ENCODE measurements at regions not wholly inside any gene's neighbourhood (a gene's known extent, or its start where the extent isn't known, plus 50 kb on each side); places are given as distances from the start of the nearest gene placed in this dataset.

DNA sequence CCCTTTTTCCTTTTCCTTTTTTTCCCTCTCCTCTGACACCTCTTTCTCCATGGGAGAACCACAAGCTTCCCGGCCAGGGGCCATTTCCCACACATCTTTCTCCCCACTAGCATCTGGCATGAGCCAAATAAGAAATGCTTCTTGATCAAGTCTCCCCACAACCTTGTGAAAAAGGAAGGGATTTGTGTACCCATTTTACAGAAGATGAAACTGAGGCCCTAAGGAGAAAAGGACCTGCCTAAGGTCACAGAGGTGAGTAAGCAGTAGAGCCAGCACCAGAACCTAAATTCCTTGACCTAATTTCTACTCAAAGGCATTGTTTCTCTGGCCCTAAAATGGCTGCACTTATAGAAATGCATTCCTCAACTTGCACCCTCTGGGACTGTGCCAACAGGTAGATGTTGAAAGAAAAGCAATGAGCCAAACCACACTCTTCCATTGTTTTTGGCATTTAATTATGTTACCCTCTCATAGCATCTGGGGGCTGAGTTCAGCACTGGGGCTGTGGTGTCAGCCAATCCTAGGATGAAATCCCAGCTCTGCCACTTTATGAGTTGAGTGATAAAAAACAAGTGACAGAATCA lies 81.7 kb upstream of the TLE3 start:
- Histone ChIP-seq H3K9me2 (ENCODE audit: insufficient read depth, low read length) (no peaks in the 10 kb centered on the region), H3K27me3 (ENCODE audit: insufficient read depth, low read depth, low read length) (no peaks in the 10 kb centered on the region), H3K9ac (ENCODE audit: low read length) (no peak overlapping the region), H3K4me2 (ENCODE audit: low read length) (no peak overlapping the region), H3K27ac (ENCODE audit: low read length) (no peak overlapping the region), H3F3A (ENCODE audit: insufficient read depth, low read length, poor library complexity, severe bottlenecking) (no peaks in the 10 kb centered on the region), H2AFZ (ENCODE audit: low read depth, low read length) (no peak overlapping the region), H3K36me3 (ENCODE audit: insufficient read depth, low read length) (no peaks in the 10 kb centered on the region), H3K9me3 (ENCODE audit: low read length) (no peaks in the 10 kb centered on the region), H3K79me2 (replicated peaks; ENCODE audit: insufficient read depth, low read length) (no peaks in the 10 kb centered on the region), H4K20me1 (ENCODE audit: insufficient read depth) (no peaks in the 10 kb centered on the region), H3K4me3 (ENCODE audit: low read length) (no peak overlapping the region)
- TF ChIP-seq MXI1 (conservative IDR thresholded peaks at IDR 0.05; ENCODE audit: poor library complexity, severe bottlenecking) (no peak), SMC3 (conservative IDR thresholded peaks at IDR 0.05; ENCODE audit: poor library complexity) (no peak), EZH2 (IDR thresholded peaks at IDR 0.05; ENCODE audit: borderline replicate concordance, insufficient read depth, low read length, poor library complexity, severe bottlenecking) (no peak), TAF1 (IDR thresholded peaks at IDR 0.05; ENCODE audit: low read depth) (no peak)
- TF ChIP-seq, protein P1, sequence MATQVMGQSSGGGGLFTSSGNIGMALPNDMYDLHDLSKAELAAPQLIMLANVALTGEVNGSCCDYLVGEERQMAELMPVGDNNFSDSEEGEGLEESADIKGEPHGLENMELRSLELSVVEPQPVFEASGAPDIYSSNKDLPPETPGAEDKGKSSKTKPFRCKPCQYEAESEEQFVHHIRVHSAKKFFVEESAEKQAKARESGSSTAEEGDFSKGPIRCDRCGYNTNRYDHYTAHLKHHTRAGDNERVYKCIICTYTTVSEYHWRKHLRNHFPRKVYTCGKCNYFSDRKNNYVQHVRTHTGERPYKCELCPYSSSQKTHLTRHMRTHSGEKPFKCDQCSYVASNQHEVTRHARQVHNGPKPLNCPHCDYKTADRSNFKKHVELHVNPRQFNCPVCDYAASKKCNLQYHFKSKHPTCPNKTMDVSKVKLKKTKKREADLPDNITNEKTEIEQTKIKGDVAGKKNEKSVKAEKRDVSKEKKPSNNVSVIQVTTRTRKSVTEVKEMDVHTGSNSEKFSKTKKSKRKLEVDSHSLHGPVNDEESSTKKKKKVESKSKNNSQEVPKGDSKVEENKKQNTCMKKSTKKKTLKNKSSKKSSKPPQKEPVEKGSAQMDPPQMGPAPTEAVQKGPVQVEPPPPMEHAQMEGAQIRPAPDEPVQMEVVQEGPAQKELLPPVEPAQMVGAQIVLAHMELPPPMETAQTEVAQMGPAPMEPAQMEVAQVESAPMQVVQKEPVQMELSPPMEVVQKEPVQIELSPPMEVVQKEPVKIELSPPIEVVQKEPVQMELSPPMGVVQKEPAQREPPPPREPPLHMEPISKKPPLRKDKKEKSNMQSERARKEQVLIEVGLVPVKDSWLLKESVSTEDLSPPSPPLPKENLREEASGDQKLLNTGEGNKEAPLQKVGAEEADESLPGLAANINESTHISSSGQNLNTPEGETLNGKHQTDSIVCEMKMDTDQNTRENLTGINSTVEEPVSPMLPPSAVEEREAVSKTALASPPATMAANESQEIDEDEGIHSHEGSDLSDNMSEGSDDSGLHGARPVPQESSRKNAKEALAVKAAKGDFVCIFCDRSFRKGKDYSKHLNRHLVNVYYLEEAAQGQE (IDR thresholded peaks at IDR 0.05; ENCODE audit: borderline replicate concordance) = no peak
- TF ChIP-seq, protein P2, sequence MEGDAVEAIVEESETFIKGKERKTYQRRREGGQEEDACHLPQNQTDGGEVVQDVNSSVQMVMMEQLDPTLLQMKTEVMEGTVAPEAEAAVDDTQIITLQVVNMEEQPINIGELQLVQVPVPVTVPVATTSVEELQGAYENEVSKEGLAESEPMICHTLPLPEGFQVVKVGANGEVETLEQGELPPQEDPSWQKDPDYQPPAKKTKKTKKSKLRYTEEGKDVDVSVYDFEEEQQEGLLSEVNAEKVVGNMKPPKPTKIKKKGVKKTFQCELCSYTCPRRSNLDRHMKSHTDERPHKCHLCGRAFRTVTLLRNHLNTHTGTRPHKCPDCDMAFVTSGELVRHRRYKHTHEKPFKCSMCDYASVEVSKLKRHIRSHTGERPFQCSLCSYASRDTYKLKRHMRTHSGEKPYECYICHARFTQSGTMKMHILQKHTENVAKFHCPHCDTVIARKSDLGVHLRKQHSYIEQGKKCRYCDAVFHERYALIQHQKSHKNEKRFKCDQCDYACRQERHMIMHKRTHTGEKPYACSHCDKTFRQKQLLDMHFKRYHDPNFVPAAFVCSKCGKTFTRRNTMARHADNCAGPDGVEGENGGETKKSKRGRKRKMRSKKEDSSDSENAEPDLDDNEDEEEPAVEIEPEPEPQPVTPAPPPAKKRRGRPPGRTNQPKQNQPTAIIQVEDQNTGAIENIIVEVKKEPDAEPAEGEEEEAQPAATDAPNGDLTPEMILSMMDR (IDR thresholded peaks at IDR 0.05; ENCODE audit: poor library complexity, severe bottlenecking) = no peak

DNA sequence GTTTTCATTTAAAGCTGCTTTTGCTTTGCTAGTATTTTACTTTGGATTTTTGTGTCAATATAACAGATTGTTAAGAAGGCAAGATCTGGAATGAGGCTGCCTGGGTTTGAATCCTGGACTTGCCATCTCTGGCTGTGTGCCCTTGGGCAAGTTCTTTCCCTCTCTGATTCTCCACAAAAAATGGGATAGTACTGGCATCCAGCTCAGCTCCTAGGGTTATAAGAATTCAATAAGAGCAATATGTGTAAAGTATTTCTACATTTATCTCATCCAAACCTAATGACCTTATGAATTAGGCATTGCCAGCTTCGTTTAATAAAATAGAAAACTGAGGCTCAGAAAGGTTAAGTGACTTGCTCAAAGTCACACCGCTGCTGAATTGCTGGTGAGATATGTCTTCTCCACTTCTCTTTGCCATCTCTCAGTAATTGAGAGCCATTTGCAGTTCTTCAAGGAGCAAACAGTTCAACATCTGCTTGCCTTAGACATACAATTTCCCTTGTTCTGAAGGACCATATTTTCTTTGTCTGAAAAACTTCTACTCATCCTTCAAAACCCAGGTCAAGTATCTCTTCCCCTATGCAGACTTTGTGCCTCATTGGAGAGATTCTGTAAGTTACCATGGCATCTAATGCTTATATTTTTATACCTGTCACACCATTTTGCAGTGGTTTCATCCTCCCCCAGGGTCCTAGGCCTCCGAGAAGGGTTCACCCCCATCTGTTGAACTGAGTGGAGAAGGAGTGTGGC lies 80.8 kb upstream of the TLE3 start:
- Histone ChIP-seq H3K27me3 (ENCODE audit: insufficient read depth, low read depth, low read length) (no peaks in the 10 kb centered on the region), H3K9me3 (ENCODE audit: low read length) (no peaks in the 10 kb centered on the region), H3K27ac (ENCODE audit: low read length) (no peak overlapping the region), H3K4me2 (ENCODE audit: low read length) (no peak overlapping the region), H4K20me1 (ENCODE audit: insufficient read depth) (no peaks in the 10 kb centered on the region), H2AFZ (ENCODE audit: low read depth, low read length) (no peak overlapping the region), H3K9ac (ENCODE audit: low read length) (no peak overlapping the region), H3K36me3 (ENCODE audit: insufficient read depth, low read length) (no peaks in the 10 kb centered on the region), H3K79me2 (replicated peaks; ENCODE audit: insufficient read depth, low read length) (no peaks in the 10 kb centered on the region), H3F3A (ENCODE audit: insufficient read depth, low read length, poor library complexity, severe bottlenecking) (no peaks in the 10 kb centered on the region), H3K9me2 (ENCODE audit: insufficient read depth, low read length) (no peaks in the 10 kb centered on the region), H3K4me3 (ENCODE audit: low read length) (no peak overlapping the region)
- TF ChIP-seq EZH2 (IDR thresholded peaks at IDR 0.05; ENCODE audit: borderline replicate concordance, insufficient read depth, low read length, poor library complexity, severe bottlenecking) = no peak
- no peak for TF ChIP-seq POLR2AphosphoS5 (IDR thresholded peaks at IDR 0.05)
- TF ChIP-seq, protein P1 (IDR thresholded peaks at IDR 0.05; ENCODE audit: borderline replicate concordance) = no peak
- TF ChIP-seq SMC3 (conservative IDR thresholded peaks at IDR 0.05; ENCODE audit: poor library complexity) = no peak
- TF ChIP-seq, protein P2 (IDR thresholded peaks at IDR 0.05; ENCODE audit: poor library complexity, severe bottlenecking) = no peak
- TF ChIP-seq MXI1 (conservative IDR thresholded peaks at IDR 0.05; ENCODE audit: poor library complexity, severe bottlenecking) = no peak
- TF ChIP-seq RAD21 (conservative IDR thresholded peaks at IDR 0.05) = no peak
- no peak for TF ChIP-seq TAF1 (IDR thresholded peaks at IDR 0.05; ENCODE audit: low read depth)
- no peak for TF ChIP-seq EP300 (conservative IDR thresholded peaks at IDR 0.05; ENCODE audit: poor library complexity, severe bottlenecking)

Data from neural cell (in vitro differentiated cells).